GM06990 (cell line): ENCODE measurements at regions not wholly inside any gene's neighbourhood (a gene's known extent, or its start where the extent isn't known, plus 50 kb on each side); places are given as distances from the start of the nearest gene placed in this dataset.

Experiments
- DNase-seq: peaks from one replicate; pipeline ENCODE4 v3.0.0-alpha.2; 2011; ENCODE audit not compliant: insufficient read length; ENCODE audit errors: extremely low read depth
- H3K27me3 ChIP-seq: replicated peaks from 2 replicates; pipeline ENCODE4 v1.6.0; 2011; ENCODE audit warnings: low read length; ENCODE audit not compliant: control insufficient read depth, insufficient read depth
- H3K36me3 ChIP-seq: 2 replicates; pipeline ENCODE4 v1.5.1; 2011; ENCODE audit warnings: low read length; ENCODE audit not compliant: control insufficient read depth, insufficient read depth
- H3K4me3 ChIP-seq: replicated peaks from 2 replicates; pipeline ENCODE4 v1.5.1; 2011; ENCODE audit warnings: low read depth, mild to moderate bottlenecking, control low read depth, low read length
- CTCF ChIP-seq: IDR thresholded peaks from 2 replicates; pipeline ENCODE4 v1.5.1; 2011; ENCODE audit warnings: low read length, control low read depth, mild to moderate bottlenecking, inconsistent platforms; ENCODE audit not compliant: insufficient read depth, poor library complexity, severe bottlenecking

DNA sequence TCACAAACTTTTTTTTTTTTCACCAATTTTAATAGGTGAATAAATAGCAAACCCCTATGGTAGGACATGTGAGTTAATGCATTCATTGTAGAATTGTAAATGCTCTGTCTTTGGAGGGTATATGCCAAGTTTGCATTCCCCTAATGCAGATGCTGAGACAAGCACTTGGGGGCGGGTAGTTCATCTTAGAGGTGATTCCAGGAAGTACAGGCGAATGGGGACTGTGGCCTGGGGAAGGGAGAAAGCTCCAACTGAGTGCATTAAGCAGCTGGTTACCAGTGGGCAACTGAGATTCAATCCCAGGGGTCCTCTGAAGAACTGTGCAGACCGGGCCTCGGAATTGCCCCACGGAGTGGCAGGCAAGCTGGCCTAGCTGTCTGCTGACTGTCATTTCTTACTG is 107.6 kb downstream of the ZNF664 start:
- Histone ChIP-seq H3K36me3 (no peaks in the 10 kb centered on the region), H3K4me3 (no peak overlapping the region), H3K27me3 (no peaks in the 10 kb centered on the region; the same call in 1 of the 2 replicates)
- TF ChIP-seq CTCF: no peak
- DNase-seq: no peak

GRCh38 chr12:124082012-124082411 is 109.0 kb downstream of the ZNF664 start:
- H3K27me3 ChIP-seq: no peaks in the 10 kb centered on the region; the same call in 1 of the 2 replicates
- DNase-seq: no peak
- TF ChIP-seq CTCF: no peak
- no peak overlapping the region for H3K4me3 ChIP-seq
- H3K36me3 ChIP-seq: no peaks in the 10 kb centered on the region

GRCh38 chr12:124082687-124083086 is 109.7 kb downstream of the ZNF664 start:
- no peak for TF ChIP-seq CTCF
- H3K27me3 ChIP-seq: no peaks in the 10 kb centered on the region; the same call in none of the 2 replicates
- no peak for DNase-seq
- no peak overlapping the region for H3K4me3 ChIP-seq
- no peaks in the 10 kb centered on the region for H3K36me3 ChIP-seq

DNA sequence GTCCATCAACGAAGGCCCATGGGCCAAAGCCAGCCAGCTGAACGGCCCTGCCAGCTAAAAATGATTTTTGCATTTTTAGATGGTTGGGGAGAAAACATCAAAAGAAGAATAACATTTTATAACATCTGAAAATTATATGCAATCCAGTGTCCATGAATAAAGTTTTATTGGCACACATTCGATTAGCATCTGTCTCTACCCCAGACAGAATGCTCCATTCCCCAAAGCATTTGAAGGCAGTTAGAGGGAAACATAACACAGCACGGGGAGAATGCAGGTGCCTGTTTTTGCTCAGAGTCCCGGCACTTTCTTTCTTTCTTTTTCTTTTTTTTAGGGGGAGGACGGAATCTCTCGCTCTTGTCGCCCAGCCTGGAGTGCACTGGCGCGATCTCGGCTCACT is 110.7 kb downstream of the ZNF664 start:
- no peak for DNase-seq
- H3K4me3 ChIP-seq: no peak overlapping the region
- no peaks in the 10 kb centered on the region; the same call in none of the 2 replicates for H3K27me3 ChIP-seq
- H3K36me3 ChIP-seq: no peaks in the 10 kb centered on the region
- no peak for TF ChIP-seq CTCF

DNA sequence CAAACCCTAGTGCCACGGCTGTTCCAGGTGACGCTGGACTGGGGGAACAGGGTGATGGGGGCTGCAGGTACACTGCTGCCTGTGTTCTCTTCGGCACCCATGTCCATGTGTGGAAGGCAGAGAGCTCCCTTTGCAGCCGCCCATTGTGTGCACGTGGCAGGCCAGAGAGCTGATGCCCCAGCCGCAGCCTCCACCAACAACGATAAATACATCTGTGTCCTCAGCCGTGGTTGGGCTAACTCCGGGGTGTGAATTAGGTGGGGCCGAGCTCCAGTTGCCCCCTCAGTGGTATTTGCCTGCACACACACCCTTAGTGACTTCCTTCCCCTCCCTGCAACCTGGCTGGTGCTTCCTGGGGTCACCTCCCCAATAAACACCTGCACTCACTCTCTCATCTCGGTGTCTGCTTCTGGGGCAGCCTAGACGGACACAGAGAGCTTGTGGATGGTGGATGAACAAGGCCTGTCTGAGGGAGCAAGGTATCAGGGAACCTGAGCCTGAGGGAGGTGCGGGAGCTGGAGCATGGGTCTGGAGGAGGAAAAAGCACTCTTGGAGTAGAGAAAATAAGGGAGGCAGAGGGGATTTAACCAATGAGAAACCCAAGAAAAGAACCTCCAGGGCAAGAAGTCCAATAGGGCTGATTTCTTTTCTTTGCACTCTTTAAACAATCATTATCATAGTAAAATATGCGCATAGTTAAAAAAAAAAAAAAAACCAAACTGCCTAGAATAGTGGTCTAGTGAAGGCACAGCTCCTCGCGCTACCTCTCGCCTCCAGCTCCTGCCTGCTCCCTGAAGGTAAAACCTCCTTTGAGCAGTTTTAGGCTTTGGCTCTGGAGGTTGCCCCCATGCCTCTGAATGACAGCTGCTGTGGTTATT is 112.6 kb downstream of the ZNF664 start:
- Histone ChIP-seq H3K4me3 (no peak overlapping the region), H3K27me3 (no peaks in the 10 kb centered on the region; the same call in none of the 2 replicates), H3K36me3 (no peaks in the 10 kb centered on the region)
- TF ChIP-seq CTCF: no peak
- no peak for DNase-seq
